Suppressor macrophage treated with lipopolysaccharide for 1 hour (primary cell): ENCODE measurements at regions not wholly inside any gene's neighbourhood (a gene's known extent, or its start where the extent isn't known, plus 50 kb on each side); places are given as distances from the start of the nearest gene placed in this dataset.
"Not testable (repeated sequence)": the region's sequence is repeated elsewhere in the genome, so short reads cannot be mapped to it uniquely, and the experiment has no call there.

Experiments used
- DNase-seq, 3 donors: peaks; one replicate each; pipeline ENCODE4 v3.0.0-alpha.2; 2020 to 2022

DNA sequence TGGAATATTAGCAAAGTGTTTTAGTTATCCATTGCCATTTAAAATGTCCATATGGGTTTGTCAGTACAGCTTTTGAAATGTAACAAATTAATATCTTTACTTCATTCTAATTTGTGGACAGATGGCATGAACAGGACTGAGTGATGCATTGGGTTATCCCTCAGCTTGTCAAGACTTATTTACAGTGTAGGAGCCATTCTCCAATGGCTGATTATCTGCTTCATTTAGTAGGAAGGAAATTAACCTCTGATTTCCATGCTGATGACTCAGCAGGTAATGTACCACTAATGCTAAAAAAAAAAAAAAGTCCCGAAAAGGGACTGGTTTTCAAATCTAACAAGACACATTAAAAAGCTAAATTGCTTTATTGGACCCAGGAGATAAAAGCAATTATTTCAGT lies 1149.0 kb upstream of the USP15 start:
- DNase-seq: no peak

DNA sequence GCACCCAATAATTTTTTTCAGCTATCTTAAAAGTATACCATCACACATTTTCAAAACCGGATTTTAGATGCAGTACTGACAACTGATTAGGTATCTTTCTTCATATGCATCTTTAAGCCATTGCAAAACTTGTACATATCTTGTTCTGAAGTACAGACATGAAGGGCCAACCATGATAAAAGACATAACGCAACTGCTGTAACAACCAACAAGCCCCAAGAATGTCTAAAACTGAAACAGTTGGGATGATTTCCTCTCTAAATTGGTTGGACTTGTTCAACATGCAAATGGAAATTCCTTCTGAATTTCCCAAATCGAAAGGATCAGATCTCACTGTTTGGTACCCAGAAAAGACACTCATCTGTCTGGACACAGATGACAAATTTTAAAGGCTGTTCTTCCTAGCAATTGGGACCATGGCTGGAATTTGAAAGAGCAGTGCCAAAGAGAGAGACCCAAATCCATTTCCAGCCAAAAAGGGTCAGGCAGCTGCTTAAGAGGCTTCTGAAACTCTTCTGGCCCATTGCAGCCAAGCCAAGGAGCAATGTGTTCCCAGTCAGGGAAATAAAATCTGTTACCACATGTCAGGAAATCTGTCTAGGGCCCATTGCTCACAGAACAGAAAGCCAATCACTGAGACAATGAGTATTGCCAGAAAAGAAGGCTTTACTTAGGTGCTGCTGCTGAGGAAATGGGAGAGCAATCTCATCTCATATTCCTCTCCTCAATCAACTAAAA lies 1122.4 kb upstream of the USP15 start:
- no peak for DNase-seq

DNA sequence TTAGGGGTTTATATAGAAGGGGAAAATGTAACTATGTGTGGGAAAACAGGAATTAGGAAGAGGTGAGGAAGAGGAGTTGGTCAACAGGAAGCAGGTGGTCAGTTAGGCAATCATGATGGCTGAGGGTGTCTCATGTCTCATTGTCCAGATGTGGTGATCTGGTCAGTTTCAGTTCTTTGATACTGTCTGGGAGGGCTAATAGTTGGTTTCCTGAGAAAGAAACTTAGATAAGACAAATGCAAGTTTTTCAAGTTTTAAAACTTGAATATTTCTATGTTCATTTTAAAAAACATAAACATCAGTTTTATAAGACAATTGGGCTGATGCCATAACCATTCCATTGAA lies 1121.8 kb upstream of the USP15 start:
- DNase-seq: peak in 1 of 3 donors; percentile 1

GRCh38 chr12:61161961-61162360 lies 1098.2 kb upstream of the USP15 start:
- DNase-seq: no peak

DNA sequence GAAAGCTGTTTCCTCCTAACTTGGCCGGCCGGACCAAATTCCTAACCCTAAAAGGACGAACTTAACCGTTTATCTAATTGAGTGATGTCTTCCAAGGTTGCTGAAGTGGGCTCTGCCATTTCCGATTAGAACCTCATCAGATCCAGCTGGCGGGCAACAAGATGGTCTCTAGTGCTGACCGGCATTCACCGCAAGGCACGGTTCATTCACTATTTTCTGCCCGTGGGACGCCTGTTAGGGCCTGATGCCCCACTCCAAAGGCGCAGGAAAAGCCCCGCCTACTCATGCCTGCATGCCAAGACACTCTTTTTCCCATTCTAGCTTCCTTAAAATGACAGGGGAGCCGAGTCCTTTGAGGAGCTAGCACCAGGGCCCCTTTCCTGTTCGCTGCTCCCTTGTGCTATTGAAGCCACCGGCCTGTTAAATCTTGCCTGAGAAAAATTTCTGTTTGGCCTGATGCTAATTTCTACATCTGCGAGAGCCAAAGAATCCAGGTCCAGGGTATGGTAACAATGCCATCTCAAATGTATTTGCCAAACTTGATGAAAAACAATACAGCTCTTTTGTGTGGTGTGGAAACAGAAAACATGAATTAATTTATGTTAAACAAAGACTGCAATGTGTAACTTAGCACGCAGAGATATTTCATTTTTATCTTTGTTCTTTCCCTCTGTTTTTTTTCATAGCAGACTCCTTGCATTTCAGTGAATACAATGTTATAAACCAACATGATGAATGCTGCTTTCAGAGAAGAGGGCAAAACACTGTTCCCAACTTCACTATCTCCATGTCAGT lies 1071.2 kb upstream of the USP15 start:
- DNase-seq: no peak

DNA sequence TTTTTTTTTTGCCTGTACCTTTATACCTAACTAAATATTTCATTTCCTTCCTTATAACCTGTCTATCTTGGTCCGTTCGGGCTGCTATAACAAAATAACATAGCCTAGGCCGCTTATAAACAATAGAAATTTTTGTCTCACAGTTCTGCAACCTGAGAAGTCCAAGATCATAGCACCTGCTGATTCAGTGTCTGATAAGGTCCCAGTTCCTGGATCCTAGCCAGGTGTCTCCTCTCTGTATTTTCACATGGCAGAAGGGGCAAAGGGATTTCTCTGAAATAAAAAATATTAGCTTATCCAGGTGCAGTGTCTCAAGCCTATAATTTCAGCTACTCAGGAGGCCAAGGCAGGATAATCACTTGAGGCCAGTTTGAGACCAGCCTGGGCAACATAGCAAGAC lies 1046.6 kb upstream of the USP15 start:
- no peak for DNase-seq

- DNase-seq: no peak
These were observed 1039.9 kb upstream of the USP15 start for GRCh38 chr12:61220337-61220736.

GRCh38 chr12:61232040-61232439 lies 1028.2 kb upstream of the USP15 start:
- no peak for DNase-seq

GRCh38 chr12:61250303-61250702 lies 1009.9 kb upstream of the USP15 start:
- DNase-seq: no peak

GRCh38 chr12:61251076-61251475 lies 1009.1 kb upstream of the USP15 start:
- DNase-seq: no peak

- no peak for DNase-seq
These were observed 1006.0 kb upstream of the USP15 start for GRCh38 chr12:61254225-61254624.

DNA sequence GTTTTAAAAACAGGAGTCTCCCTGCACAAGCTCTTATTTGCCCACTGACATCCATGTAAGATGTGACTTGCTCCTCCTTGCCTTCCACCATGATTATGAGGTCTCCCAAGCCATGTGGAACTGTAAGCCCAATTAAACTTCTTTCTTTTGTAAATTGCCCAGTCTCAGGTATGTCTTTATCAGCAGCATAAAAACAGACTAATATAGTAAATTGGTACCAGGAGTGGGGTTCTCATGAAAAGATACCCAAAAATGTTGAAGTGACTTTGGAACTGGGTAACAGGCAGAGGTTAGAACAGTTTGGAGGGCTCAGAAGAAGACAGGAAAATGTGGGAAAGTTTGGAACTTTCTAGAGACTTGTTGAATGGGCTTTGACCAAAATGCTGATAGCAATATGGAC lies 995.9 kb upstream of the USP15 start:
- DNase-seq: not testable (repeated sequence)

GRCh38 chr12:61267474-61267873 lies 992.7 kb upstream of the USP15 start:
- DNase-seq: no peak

DNA sequence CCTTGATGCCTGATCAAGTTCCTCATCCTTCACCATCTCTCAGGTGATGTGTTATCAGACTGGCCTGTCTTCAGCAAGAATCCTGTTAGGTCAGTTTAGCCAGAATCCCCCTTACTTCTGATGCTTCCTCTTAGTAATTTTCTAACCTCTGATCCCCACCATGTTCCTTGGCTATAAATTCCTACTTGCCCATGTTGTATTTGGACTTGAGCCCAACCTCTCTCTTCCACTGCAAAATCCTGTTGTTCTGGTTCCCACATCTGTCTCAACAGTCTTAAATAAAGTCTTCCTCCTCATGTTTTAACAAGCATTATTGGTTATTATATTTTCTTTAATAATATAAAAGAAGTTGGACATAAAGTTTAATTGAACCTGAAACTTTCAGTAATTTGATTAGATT lies 987.8 kb upstream of the USP15 start:
- no peak for DNase-seq

DNA sequence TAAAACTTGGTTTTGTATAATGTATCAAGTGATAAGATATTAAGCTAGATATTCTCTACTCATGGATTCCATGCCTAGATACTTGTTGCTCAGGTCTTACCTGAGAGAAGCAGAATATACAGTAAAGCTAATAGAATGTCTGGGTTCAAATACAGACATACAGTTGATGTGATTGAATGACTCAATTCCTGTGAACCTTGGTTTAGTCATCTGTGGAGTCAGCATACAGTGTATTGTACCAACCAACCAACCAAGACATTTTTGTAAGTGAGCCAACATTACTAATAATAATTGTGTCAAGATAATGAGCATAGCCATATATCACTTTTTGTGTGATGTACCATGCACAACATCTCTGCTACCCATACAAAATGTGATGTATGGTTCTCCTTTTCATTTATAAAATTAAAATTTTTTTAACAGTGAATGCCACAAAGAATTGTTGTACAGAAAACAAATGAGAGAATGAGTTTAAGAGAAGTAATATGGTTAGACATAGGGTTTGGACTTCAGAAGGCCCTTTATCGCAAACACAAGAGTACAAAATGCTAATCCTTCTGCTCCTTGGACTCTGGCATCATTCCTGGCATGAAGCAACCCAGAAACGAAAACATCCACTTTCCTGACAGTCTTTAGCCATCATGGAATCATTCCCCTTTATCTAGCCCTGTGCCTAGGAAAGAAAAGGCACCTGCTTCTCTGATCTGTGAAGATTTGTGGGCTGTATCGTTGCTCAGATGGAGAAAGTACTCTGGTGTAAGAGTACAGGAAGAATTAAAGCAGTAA lies 977.2 kb upstream of the USP15 start:
- no peak for DNase-seq

GRCh38 chr12:61290473-61290872 lies 969.7 kb upstream of the USP15 start:
- no peak for DNase-seq

- DNase-seq: no peak
These were observed 968.6 kb upstream of the USP15 start for GRCh38 chr12:61291647-61292046.

GRCh38 chr12:61294011-61294410 lies 966.2 kb upstream of the USP15 start:
- DNase-seq: not testable (repeated sequence)

DNA sequence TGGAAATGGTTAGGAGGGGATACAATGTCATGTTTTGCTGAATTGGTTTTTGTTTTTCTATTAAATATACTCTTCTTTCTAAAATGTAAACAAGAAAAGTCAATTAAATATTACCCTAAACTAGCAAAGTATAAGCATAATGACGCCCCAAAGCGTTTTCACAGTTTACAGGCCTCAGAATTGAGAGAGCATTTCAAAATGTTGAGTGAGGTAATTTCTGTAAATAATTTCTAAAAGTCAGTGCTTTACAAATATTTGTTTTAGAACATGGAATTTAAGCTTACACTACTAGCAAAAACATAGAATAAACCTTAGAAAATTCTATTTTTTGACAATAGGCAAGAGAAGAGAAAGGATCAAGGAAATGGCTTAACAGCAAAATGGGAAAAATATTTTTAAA lies 958.4 kb upstream of the USP15 start:
- no peak for DNase-seq

- DNase-seq: no peak
These were observed 957.9 kb upstream of the USP15 start for GRCh38 chr12:61302282-61302681.

DNA sequence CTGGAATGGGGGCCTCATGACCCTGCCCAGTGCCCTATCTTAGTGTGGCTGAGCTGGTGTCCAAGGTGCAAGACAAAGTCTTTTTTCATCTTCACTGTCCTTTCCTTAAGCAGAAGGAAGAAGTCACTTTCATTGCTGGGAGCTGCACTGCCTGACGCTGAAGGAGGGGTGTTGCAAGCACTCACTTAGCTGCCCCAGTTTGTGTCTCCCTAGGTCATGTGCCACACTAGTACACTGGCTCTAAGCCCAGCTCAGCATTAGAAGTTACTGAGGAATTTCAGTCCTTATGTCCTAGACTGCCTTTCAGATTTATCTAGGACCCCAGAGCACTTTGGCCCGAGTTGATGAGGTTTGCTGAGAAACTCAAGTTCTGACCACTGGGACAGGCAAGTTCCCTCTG lies 952.0 kb upstream of the USP15 start:
- no peak for DNase-seq

- no peak for DNase-seq
These were observed 948.8 kb upstream of the USP15 start for GRCh38 chr12:61311413-61311812.

GRCh38 chr12:61348871-61349270 lies 911.3 kb upstream of the USP15 start:
- DNase-seq: no peak

- no peak for DNase-seq
These were observed 905.1 kb upstream of the USP15 start for GRCh38 chr12:61355105-61355504.
